ENCODE measurements at regions not wholly inside any gene's neighbourhood (a gene's known extent, or its start where the extent isn't known, plus 50 kb on each side); places are given as distances from the start of the nearest gene placed in this dataset.

GRCh38 chr11:92915551-92915950 is 53.9 kb upstream of the MTNR1B start:
- no peak overlapping the region for H3K4me3 ChIP-seq
- H3K9me3 ChIP-seq = no peaks in the 10 kb centered on the region
- DNase-seq (ENCODE audit: low spot score) = no peak
- ATAC-seq (ENCODE audit: insufficient number of reproducible peaks, low FRiP score, low read depth) = no peak
- no peaks in the 10 kb centered on the region for H3K27me3 ChIP-seq (replicated peaks; ENCODE audit: insufficient read depth)
- no peak for TF ChIP-seq CTCF (IDR thresholded peaks at IDR 0.05)
- peaks cover 0 to 6% of the 10 kb centered on the region in 2 donors for H3K4me1 ChIP-seq (ENCODE audit: control insufficient read depth in 1 of 2, low read depth in 2 of 2)
- H3K27ac ChIP-seq = no peak overlapping the region
- H3K36me3 ChIP-seq = no peaks in the 10 kb centered on the region

- TF ChIP-seq CTCF (IDR thresholded peaks at IDR 0.05) = no peak
- ATAC-seq (ENCODE audit: insufficient number of reproducible peaks, low FRiP score, low read depth) (no peak), DNase-seq (ENCODE audit: low spot score) (no peak)
- no peaks in the 10 kb centered on the region for H3K27me3 ChIP-seq (replicated peaks; ENCODE audit: insufficient read depth)
- H3K27ac ChIP-seq = no peak overlapping the region
- H3K4me3 ChIP-seq = no peak overlapping the region
- peaks cover 0 to 11% of the 10 kb centered on the region in 2 donors for H3K4me1 ChIP-seq (ENCODE audit: control insufficient read depth in 1 of 2, low read depth in 2 of 2)
- no peaks in the 10 kb centered on the region for H3K9me3 ChIP-seq
- no peaks in the 10 kb centered on the region for H3K36me3 ChIP-seq
These were observed 53.2 kb upstream of the MTNR1B start for GRCh38 chr11:92916299-92916698.

- no peaks in the 10 kb centered on the region for H3K9me3 ChIP-seq
- H3K36me3 ChIP-seq = no peaks in the 10 kb centered on the region
- H3K27ac ChIP-seq = no peak overlapping the region
- ATAC-seq (ENCODE audit: insufficient number of reproducible peaks, low FRiP score, low read depth) (no peak), DNase-seq (ENCODE audit: low spot score) (no peak)
- H3K4me3 ChIP-seq = no peak overlapping the region
- no peak for TF ChIP-seq CTCF (IDR thresholded peaks at IDR 0.05)
- H3K27me3 ChIP-seq (replicated peaks; ENCODE audit: insufficient read depth) = no peaks in the 10 kb centered on the region
- H3K4me1 ChIP-seq (ENCODE audit: control insufficient read depth in 1 of 2, low read depth in 2 of 2) = peaks cover 0 to 11% of the 10 kb centered on the region in 2 donors
These were observed 51.5 kb upstream of the MTNR1B start for GRCh38 chr11:92917927-92918326.

GRCh38 chr11:92919048-92919447 is 50.4 kb upstream of the MTNR1B start:
- Histone ChIP-seq H3K4me3 (no peak overlapping the region), H3K36me3 (no peaks in the 10 kb centered on the region), H3K4me1 (ENCODE audit: control insufficient read depth in 1 of 2, low read depth in 2 of 2) (peaks cover 0 to 11% of the 10 kb centered on the region in 2 donors), H3K27ac (no peak overlapping the region), H3K9me3 (no peaks in the 10 kb centered on the region), H3K27me3 (replicated peaks; ENCODE audit: insufficient read depth) (no peaks in the 10 kb centered on the region)
- DNase-seq (ENCODE audit: low spot score) = no peak
- no peak for TF ChIP-seq CTCF (IDR thresholded peaks at IDR 0.05)
- no peak for ATAC-seq (ENCODE audit: insufficient number of reproducible peaks, low FRiP score, low read depth)

Data from thoracic aorta (tissue), 2 donors.